ENCODE measurements at regions not wholly inside any gene's neighbourhood (a gene's known extent, or its start where the extent isn't known, plus 50 kb on each side); places are given as distances from the start of the nearest gene placed in this dataset.
A peak's percentile ranks its signal among the peaks of the same experiment; 100 is the strongest.
"Not testable (repeated sequence)": the region's sequence is repeated elsewhere in the genome, so short reads cannot be mapped to it uniquely, and the experiment has no call there.

GRCh38 chr7:125966278-125967048, 1036.8 kb upstream of the POT1 start:
- no peak for DNase-seq (ENCODE audit: low read depth)
- TF ChIP-seq, protein P1, sequence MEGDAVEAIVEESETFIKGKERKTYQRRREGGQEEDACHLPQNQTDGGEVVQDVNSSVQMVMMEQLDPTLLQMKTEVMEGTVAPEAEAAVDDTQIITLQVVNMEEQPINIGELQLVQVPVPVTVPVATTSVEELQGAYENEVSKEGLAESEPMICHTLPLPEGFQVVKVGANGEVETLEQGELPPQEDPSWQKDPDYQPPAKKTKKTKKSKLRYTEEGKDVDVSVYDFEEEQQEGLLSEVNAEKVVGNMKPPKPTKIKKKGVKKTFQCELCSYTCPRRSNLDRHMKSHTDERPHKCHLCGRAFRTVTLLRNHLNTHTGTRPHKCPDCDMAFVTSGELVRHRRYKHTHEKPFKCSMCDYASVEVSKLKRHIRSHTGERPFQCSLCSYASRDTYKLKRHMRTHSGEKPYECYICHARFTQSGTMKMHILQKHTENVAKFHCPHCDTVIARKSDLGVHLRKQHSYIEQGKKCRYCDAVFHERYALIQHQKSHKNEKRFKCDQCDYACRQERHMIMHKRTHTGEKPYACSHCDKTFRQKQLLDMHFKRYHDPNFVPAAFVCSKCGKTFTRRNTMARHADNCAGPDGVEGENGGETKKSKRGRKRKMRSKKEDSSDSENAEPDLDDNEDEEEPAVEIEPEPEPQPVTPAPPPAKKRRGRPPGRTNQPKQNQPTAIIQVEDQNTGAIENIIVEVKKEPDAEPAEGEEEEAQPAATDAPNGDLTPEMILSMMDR (conservative IDR thresholded peaks at IDR 0.05; ENCODE audit: low read depth, low read length), result no peak
- no peak overlapping the region for H3K4me3 ChIP-seq (ENCODE audit: low read depth, low read length)

- TF ChIP-seq, protein P1 (conservative IDR thresholded peaks at IDR 0.05; ENCODE audit: low read depth, low read length), result no peak
- H3K4me3 ChIP-seq (ENCODE audit: low read depth, low read length), result no peak overlapping the region
Measured at GRCh38 chr7:125934955-125935354, 1005.3 kb upstream of the POT1 start.

DNA sequence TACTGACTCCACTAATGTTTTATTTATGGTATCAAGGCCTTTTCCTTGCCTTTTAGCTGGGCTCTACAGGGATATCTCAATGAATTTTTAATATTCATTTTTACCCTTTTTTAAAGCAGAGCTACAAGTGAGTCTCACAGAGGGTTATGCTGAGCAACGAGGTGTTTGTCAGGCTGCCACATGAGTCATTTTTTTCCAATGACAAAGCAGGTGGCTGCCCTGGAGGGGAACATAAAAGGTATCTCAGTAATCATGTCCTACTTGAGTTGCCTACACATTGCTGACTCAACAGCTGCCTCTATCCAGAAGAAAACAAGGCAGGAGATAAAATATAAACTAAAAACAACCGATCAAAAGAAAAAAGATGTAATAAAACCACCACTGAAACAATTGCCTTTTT, 1004.9 kb upstream of the POT1 start:
- no peak for DNase-seq (ENCODE audit: low read depth)

More at GRCh38 chr7:125934955-125935354, 1005.3 kb upstream of the POT1 start:
- peak; percentile 9 for DNase-seq (ENCODE audit: low read depth)

DNA sequence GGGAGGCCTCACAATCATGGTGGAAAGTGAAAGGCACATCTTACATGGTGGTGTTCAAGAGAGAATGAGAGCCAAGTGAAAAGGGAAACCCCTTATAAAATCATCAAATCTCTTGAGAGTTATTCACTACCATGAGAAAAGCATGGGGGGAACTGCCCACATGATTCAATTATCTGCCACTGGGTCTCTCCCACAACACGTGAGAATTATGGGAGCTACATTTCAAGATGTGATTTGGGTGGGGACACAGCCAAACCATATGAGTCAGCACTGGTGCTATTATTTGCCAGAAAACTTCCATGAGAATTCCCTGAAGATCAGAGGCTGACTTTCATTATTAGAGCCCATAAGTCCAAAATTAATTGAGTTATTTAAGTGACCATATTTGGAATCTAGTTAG, 1001.2 kb upstream of the POT1 start:
- TF ChIP-seq, protein P1 (conservative IDR thresholded peaks at IDR 0.05; ENCODE audit: low read depth, low read length), result no peak
- no peak overlapping the region for H3K4me3 ChIP-seq (ENCODE audit: low read depth, low read length)
- DNase-seq (ENCODE audit: low read depth), result no peak

More for the DNA sequence above, 1004.9 kb upstream of the POT1 start:
- TF ChIP-seq, protein P1 (conservative IDR thresholded peaks at IDR 0.05; ENCODE audit: low read depth, low read length), result no peak
- H3K4me3 ChIP-seq (ENCODE audit: low read depth, low read length), result no peak overlapping the region

- H3K4me3 ChIP-seq (ENCODE audit: low read depth, low read length), result no peak overlapping the region
- TF ChIP-seq, protein P1 (conservative IDR thresholded peaks at IDR 0.05; ENCODE audit: low read depth, low read length), result no peak
- DNase-seq (ENCODE audit: low read depth), result no peak
Measured at GRCh38 chr7:125927556-125927955, 997.9 kb upstream of the POT1 start.

DNA sequence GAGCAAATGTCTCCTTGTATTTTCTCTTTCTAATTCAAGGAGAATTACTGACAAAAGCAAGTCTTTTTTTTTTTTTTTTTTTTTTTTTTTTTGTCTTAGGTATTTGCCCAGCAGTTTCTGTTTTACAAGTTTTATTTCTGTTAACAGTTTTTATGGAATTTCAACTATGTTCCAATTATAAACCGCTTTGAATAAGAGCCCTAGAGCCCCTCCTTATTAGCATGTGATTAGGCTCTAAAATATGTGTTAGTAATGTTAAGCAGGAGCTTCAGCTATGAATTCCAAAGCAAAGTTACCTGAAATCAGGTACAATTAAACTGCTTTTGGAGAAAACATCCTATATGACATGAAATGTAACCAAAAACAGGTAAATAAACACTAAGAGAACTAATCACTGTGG, 997.0 kb upstream of the POT1 start:
- TF ChIP-seq, protein P1 (conservative IDR thresholded peaks at IDR 0.05; ENCODE audit: low read depth, low read length), result no peak
- peak; percentile 9 for DNase-seq (ENCODE audit: low read depth)
- no peak overlapping the region for H3K4me3 ChIP-seq (ENCODE audit: low read depth, low read length)

DNA sequence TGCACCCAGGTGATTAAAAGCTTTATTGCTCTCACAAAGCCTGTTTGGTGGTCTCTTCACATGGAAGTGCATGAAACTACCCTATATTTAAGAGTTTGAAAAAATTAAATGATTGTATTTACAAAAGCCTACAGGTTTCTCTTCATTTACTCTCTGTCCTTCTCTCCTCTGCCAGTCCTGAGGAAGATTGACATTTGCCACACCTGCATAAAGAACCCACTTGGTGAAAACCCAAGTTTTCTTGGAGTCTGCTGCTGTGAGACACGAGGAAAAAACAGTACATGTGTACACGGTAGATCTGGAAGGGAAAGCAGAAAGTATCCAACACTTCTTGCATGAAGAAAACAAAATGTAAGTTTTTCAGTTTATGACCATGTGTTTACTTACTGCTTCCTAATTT, 994.4 kb upstream of the POT1 start:
- H3K4me3 ChIP-seq (ENCODE audit: low read depth, low read length), result no peak overlapping the region
- DNase-seq (ENCODE audit: low read depth), result no peak
- TF ChIP-seq, protein P1 (conservative IDR thresholded peaks at IDR 0.05; ENCODE audit: low read depth, low read length), result no peak

- DNase-seq (ENCODE audit: low read depth); H3K4me3 ChIP-seq (ENCODE audit: low read depth, low read length): not testable (repeated sequence)
Measured at GRCh38 chr7:125915381-125915948, 985.8 kb upstream of the POT1 start.

All from choroid plexus epithelial cell (primary cell).